ENCODE measurements at regions not wholly inside any gene's neighbourhood (a gene's known extent, or its start where the extent isn't known, plus 50 kb on each side); places are given as distances from the start of the nearest gene placed in this dataset.

DNA sequence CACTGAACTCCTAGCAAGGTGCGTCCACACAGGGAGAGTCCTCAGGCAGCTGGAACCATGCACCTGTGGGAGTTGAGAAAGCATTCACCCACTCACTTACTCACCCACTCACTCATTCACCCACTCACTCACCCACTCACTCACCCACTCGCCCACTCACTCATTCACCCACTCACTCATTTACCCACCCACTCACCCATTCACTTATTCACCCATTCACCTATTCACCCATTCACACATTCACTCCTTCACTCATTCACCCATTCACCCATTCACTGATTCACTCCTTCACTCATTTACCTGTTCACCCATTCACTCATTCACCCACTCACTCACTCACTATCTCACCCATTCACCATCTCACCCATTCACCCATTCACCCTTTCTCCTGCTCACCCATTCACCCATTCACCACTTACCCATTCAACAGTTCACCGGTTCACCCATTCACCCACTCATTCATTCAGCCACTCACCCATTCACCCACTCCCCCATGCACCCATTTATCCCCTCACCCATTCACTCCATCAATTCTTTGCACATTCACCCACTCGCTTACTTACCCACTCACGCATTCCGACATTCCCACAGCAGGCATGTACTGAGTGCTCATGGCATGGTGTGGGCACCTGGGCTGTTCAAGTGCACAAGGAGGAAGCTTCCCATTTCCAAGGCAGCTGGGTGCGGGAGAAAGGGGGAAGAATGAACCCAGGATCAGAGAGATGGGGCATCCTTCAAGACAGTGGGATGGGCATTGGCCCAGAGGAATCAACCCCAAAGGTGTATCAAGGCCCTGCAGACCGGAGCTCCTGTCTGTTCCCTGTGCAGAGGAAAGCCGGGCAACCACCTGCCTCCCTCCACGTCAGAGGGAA, 135.2 kb upstream of the C14orf180 start:
- no peak for DNase-seq

DNA sequence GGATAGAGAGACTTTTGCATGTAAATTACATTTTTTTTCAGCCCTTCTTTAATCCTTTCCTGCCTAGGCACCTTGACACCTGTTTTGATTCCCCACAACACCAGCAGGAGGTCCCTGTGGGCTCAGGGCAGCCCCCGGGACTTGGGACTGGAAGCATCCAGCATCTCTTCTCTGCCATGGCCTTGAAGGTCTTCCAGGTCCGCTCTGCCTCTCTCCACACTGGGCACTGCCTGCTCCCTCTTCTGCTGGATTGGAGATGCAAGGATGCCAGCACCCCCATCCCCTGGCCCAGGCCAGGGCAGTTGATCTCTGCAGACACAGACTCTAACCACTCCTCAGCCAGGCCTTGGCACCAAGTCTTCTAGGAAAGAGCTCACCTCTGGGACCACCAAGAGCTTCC, 134.5 kb upstream of the C14orf180 start:
- no peak for DNase-seq

DNA sequence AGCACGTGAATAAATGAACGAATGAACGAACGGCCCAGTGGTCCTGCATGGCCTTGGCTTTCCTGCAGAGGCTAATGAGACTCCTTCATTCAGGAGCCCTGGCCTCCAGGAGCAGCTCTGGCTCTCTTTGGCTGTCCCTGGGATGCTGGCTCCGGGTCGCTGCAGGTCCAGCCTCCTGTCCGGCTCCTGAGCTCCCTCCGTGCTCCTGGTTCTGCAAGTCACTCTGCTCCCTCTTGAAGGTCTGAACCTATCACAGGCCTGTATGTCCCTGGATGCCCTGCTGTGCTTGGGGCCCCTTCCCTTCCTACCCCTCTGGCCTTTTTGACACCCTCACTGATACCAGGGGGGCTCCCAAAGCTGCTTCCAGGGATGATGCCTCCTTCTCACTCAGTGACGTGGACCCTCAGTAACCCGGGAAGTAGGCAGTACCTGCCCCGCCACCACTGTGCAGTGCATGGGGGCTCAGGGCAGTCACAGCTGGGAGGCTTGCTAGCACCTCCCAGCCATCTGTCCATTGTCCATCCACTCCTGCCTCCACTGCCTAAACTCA, 133.7 kb upstream of the C14orf180 start:
- DNase-seq = no peak

GRCh38 chr14:104446611-104447010, 133.0 kb upstream of the C14orf180 start:
- no peak for DNase-seq

DNA sequence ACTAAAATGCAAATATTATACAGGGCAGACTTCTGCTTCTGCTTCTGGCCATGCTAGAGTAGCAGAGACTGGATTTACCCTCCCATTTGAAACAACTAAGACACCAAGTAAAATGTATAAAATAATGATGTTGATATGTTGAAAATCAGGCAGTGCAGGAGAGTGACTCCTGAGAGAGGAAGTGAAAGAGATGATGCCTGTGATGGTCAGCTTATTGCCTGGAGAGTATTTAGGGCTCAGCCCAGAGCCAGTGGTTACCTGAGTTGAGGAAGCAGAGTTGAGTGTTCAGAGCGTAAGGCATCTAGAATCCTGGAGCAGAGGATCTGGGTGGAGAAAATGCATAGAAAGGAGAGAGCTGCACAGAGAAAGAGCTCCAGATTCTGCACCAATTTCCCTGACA, 131.8 kb upstream of the C14orf180 start:
- DNase-seq = no peak

- DNase-seq = no peak
These were observed 131.2 kb upstream of the C14orf180 start for GRCh38 chr14:104448321-104448720.

DNA sequence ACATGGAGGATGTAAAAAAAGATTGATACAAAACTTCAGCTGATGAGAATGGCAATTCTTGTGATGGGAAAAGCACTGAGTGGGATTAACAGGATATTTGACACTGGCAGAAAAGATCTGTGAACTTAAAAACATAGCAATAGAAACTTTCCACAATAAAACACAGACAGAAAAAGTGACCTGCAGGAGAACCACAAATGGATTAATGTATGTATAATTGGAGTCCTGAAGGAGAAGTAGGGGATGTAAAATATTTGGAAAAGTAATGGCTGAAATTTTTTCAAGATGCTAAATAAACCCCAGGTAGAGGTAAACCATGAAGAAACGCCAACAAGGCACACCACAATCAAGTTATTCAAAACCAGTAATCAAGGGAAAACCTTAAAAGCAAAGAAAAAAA, 130.8 kb upstream of the C14orf180 start:
- DNase-seq = no peak

DNA sequence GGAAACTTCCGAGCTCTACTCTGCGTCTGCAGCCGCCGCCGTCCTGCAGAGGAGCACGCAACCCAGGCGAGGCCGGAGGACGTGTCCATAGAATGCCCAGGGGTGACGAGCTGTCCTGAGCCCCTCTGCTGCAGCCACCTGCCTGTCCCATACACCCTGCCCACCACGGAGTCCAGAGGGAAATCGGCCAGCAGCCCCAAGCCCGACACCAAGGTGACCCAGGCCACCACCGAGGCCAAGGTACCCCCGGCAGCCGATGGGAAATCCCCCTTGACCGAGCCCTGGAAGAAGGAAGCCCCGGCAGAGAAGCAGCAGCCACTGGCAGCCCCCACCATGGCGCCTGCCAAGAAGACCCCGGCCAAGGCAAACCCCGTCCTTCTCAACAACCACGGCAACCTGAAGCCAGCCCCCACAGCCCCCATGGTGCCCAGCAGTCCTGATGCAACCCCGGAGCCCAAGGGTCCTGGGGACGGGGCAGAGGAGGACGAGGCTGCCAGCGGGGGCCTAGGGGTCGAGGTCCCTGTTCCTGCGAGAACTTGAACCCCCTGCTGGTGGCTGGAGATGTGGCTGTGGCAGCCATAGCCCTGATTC, 128.7 kb upstream of the C14orf180 start:
- no peak for DNase-seq

- DNase-seq = no peak
These were observed 128.1 kb upstream of the C14orf180 start for GRCh38 chr14:104451474-104451873.

- no peak for DNase-seq
These were observed 120.7 kb upstream of the C14orf180 start for GRCh38 chr14:104458845-104459244.

DNA sequence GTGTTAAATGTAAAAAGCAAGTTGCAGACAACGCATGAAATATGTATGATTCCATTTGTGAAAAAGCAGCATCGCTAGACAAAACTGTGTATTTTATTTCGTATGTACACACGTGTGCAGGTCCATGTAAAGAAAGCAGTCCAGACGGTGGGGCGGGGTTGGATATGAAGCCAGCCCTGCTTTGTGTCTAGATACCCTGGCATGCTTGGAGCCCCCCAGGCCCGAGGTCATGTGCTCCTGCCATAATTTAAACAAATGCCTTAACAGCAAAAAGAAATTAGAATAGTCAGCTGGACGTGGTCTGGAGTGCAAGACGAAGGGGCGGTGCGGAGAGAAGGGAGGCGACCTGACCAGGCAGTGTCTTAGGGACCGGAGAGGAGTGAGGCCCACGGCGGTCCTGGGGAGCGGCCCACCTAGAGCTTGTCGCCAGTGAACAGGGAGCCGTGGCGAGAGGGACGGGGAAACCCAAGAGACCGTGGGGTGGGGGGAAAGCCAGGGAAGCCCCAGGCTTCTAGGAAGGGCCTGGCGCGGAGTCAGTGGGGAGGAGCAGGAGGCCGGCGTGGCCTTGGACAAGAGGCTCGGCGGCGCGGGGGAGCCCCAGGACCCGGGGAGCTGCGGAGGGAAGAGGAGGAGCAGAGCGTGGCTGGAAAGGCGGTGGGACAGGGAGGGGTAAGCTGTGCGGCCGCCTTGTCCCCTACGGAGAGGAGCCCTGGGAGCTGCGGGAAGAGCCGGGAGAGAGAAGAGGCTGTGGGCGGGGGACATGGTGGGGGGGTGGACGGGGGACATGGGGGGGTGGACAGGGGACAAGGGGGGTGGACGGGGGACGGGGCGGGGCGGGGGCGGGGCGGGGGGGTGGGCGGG, 118.5 kb upstream of the C14orf180 start:
- no peak for DNase-seq

- peak in 1 of 2 experiments; percentile 32 for DNase-seq
These were observed 117.7 kb upstream of the C14orf180 start for GRCh38 chr14:104461676-104462449.

- DNase-seq = no peak
These were observed 116.6 kb upstream of the C14orf180 start for GRCh38 chr14:104462651-104463630.

GRCh38 chr14:104464907-104465306, 114.7 kb upstream of the C14orf180 start:
- DNase-seq = no peak

DNA sequence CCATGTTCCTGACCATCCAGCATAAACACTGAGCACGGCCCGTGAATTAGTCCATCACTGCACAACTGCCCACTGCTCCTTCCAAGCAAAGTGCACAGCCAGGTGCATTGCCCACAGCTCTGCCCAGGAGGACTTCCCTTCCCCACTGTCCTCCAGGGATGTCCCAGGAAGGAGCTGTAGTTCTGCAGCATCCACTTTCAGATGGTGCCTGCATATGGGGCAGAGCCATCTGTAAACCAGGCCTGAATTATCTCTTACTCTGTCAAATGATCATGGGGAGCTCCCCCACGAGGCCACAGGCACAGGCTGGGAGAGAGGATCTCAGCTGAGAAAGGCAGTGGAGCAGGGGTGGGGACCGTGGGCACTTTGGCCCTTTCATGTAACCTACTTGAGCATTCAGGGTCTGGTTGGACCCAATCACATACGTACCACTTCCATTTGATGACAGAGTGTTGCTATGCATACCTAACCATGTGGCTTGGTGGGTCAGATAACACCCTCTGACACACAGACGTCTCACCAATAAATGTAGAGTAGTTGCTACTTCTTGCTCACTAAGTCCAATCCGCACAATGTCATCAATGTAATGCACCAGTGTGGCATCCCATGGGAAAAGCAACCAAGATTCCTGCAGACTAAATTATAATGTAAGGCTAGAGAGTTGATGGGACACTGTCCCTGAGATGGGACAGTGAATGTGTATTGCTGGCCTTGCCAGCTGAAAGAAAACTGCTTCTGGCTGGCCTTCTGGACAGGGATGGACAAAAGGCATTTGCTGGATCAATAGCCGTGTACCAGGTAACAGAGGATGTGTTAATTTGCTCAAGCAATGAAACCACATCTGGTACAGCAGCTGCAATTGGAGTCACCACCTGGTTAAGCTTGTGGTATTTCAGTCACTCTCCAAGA, 113.8 kb upstream of the C14orf180 start:
- DNase-seq = no peak

DNA sequence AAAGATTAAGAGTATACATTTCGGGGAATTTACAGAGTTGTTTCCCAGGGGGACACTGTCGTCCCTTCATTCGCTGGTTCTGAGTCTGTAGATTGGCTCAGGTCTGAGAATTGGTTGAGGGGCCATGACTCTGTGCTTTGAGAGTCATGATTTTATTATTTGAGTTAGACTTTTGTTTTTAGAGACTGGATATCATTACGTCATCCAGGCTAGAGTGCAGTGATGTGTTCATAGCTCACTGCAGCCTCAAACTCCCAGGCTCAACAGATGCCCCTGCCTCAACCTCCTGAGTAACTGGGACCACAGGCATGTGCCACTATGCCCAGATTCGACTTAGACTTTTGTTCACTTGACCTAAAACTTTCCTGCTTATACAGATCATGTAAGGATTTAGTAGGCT, 112.3 kb upstream of the C14orf180 start:
- no peak for DNase-seq

DNA sequence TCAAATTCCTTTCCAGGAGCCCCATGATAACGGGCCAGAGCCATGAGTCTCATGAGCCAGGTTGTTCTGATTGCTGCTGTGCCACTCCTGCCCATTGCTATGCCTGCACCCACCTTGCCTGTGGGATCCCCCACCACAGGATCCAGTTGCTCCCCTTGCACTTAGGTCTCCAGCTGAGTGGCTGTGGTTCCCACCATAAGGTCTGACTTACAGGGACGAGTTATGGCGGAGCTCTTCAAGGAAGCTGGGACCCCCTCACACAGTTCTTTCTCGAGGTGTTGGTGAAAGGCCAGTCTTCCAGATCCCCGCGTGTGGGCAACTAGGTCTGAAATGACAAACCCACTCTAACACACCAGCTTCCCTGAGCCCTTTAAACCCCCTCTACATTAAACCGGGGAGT, 111.9 kb upstream of the C14orf180 start:
- DNase-seq = no peak

GRCh38 chr14:104469591-104469990, 110.0 kb upstream of the C14orf180 start:
- DNase-seq = no peak

GRCh38 chr14:104470588-104470987, 109.0 kb upstream of the C14orf180 start:
- DNase-seq = no peak

DNA sequence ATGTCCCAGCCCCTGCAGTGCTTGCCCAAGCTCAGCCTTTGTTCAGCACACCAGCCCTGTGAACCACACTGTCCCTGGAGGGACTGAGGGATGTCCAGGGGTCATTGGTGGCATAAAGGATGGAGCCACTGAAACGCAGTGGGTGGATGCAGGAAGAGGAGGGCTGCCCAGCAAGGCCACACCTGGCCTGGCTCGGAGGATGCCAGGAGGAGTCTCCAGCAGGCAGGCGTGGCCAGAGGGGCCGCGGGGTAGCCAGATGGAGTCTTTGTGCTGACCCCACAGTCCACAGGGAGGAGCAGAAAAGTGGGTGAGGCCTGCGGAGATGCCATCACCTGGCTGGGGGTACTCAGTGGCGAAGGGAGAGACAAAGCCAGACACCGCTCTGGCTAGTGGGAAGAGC, 108.5 kb upstream of the C14orf180 start:
- DNase-seq = no peak
